Cardiac muscle cell (in vitro differentiated cells and primary cell): ENCODE measurements at regions not wholly inside any gene's neighbourhood (a gene's known extent, or its start where the extent isn't known, plus 50 kb on each side); places are given as distances from the start of the nearest gene placed in this dataset.

Experiments used
- DNase-seq, 2 donors: peaks; one replicate each; pipeline versions ENCODE4 v3.0.0 to v3.0.0-alpha.2; 2010 to 2017; ENCODE audit warnings: low read depth in 1 of 2, low spot score in 1 of 2
- H3K27ac ChIP-seq: fragments of 200-600 bp; sonication (generic); 2 replicates; pipeline ENCODE4 v1.5.1; 2016
- H3K27me3 ChIP-seq: fragments of 200-600 bp; sonication (generic); 2 replicates; pipeline ENCODE4 v1.6.0; 2016; ENCODE audit warnings: control low read depth
- H3K36me3 ChIP-seq: fragments of 200-600 bp; sonication (generic); 2 replicates; pipeline ENCODE4 v1.5.1; 2016; ENCODE audit warnings: control low read depth
- H3K4me1 ChIP-seq: fragments of 200-600 bp; sonication (generic); 2 replicates; pipeline ENCODE4 v1.8.1; 2017; ENCODE audit warnings: low read depth, mild to moderate bottlenecking, mixed run types
- H3K4me3 ChIP-seq: fragments of 200-600 bp; sonication (generic); 2 replicates; pipeline ENCODE4 v1.5.1; 2016; ENCODE audit warnings: mild to moderate bottlenecking
- H3K9me3 ChIP-seq: fragments of 200-600 bp; sonication (generic); 2 replicates; pipeline ENCODE4 v1.5.1; 2017; ENCODE audit warnings: low read depth, mild to moderate bottlenecking, control low read depth
- TF ChIP-seq, protein P1 (sequence below): IDR thresholded peaks from 2 replicates; pipeline ENCODE4 v1.5.1; 2012; ENCODE audit warnings: low read depth, mild to moderate bottlenecking, low read length

GRCh38 chr19:28305513-28305912 lies 907.4 kb downstream of the UQCRFS1 start:
- Histone ChIP-seq H3K9me3 (no peaks in the 10 kb centered on the region), H3K4me1 (peaks cover 12% of the 10 kb centered on the region), H3K27ac (no peak overlapping the region), H3K36me3 (no peaks in the 10 kb centered on the region), H3K4me3 (no peak overlapping the region), H3K27me3 (no peaks in the 10 kb centered on the region)
- TF ChIP-seq, protein P1, sequence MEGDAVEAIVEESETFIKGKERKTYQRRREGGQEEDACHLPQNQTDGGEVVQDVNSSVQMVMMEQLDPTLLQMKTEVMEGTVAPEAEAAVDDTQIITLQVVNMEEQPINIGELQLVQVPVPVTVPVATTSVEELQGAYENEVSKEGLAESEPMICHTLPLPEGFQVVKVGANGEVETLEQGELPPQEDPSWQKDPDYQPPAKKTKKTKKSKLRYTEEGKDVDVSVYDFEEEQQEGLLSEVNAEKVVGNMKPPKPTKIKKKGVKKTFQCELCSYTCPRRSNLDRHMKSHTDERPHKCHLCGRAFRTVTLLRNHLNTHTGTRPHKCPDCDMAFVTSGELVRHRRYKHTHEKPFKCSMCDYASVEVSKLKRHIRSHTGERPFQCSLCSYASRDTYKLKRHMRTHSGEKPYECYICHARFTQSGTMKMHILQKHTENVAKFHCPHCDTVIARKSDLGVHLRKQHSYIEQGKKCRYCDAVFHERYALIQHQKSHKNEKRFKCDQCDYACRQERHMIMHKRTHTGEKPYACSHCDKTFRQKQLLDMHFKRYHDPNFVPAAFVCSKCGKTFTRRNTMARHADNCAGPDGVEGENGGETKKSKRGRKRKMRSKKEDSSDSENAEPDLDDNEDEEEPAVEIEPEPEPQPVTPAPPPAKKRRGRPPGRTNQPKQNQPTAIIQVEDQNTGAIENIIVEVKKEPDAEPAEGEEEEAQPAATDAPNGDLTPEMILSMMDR: no peak
- DNase-seq: no peak

DNA sequence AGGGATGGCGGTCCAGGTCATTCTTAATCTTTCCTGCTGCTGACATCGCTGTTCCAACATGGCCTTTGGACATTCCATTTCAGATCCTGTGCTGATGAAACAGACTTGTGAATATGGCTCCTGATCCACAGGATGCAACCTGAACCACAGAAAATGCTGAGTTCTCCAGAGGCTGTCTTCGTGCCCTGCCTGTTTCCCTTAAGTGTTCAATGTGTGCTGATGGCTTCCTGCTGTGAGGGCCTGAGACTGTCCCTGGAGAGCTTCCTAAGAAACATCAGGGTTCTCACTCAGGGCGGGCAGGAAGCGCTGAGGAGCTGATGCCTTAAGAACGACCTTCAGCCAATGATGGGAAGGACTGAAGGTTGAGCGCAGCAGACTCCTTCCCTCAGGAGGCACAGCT lies 909.4 kb downstream of the UQCRFS1 start:
- TF ChIP-seq, protein P1: no peak
- H3K27me3 ChIP-seq: no peaks in the 10 kb centered on the region
- H3K27ac ChIP-seq: no peak overlapping the region
- peaks cover 12% of the 10 kb centered on the region for H3K4me1 ChIP-seq
- no peak for DNase-seq
- no peaks in the 10 kb centered on the region for H3K36me3 ChIP-seq
- no peak overlapping the region for H3K4me3 ChIP-seq
- H3K9me3 ChIP-seq: no peaks in the 10 kb centered on the region

GRCh38 chr19:28301961-28302360 lies 911.0 kb downstream of the UQCRFS1 start:
- H3K9me3 ChIP-seq: no peaks in the 10 kb centered on the region
- no peak for DNase-seq
- no peaks in the 10 kb centered on the region for H3K36me3 ChIP-seq
- H3K27me3 ChIP-seq: no peaks in the 10 kb centered on the region
- H3K4me3 ChIP-seq: no peak overlapping the region
- TF ChIP-seq, protein P1: no peak
- H3K27ac ChIP-seq: peak overlapping the region; percentile 5
- H3K4me1 ChIP-seq: peaks cover 12% of the 10 kb centered on the region

DNA sequence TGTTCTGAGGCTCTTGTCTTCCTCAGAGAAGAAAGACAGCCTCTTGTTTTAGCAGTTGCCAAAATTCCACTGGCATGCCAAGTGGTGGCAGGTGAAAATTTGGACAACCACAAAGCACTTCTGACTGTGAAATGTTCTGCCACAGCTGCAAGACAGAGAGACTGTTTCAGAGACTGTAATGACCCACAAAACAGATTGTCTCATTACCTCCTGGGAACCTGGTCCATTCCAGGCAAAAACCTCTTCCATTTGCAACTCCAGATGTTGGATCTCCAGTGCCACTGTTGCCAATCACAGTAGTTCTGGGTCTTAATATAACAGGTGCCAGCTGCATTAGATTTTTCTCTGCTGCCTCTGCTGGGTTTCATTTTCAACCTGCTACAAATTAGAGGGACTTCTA lies 911.5 kb downstream of the UQCRFS1 start:
- DNase-seq: no peak
- Histone ChIP-seq H3K27ac (peak overlapping the region; percentile 5), H3K9me3 (no peaks in the 10 kb centered on the region), H3K4me1 (peaks cover 12% of the 10 kb centered on the region), H3K36me3 (no peaks in the 10 kb centered on the region), H3K27me3 (no peaks in the 10 kb centered on the region), H3K4me3 (no peak overlapping the region)
- TF ChIP-seq, protein P1: no peak

DNA sequence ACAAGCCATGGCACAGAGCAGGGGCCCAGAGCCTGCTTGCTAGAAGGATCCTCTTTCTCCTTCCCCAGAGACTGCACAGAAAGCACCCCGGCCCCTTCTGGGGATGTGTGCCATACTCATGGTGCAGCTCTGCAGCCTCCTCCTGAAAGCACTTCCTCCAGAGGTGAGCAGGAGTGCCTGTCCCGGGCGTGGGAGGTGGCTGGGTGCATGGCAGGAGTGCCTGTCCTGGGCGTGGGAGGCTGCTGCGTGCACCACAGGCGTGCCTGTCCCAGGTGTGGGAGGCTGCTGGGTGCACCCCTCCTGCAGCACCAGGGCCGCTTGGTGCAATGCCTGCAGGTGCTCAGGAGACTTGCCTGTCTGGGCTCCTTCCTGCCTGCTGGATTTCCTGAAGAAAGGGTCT lies 913.3 kb downstream of the UQCRFS1 start:
- no peak for DNase-seq
- H3K9me3 ChIP-seq: no peaks in the 10 kb centered on the region
- TF ChIP-seq, protein P1: no peak

DNA sequence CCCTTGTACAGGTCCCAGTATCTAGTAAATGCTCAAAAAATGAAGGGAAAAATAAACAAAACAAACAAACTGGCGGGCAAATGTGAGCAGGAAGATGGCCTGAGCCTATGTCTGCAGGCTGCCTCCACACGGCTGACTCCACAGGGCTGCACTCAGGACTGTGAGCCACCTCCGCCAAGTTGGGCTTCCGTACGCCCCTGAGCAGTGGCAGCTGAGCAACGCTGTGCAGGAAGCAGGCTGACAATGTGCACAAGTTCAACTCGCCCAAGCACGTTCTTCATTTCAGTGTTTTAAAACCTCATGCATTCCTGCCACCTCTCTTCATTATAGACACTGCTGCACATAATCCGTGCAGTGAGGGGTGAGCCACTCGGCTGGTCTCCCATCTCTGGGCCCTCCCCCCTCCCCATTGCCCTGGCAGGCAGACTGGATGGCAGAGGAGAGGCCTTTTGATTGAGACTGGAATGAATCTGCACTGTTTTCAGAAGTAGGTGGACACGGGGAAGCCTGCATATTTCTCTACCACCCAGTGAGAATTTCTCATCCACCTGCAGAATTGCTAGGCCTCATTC lies 915.3 kb downstream of the UQCRFS1 start:
- Histone ChIP-seq H3K27ac (no peak overlapping the region), H3K9me3 (no peaks in the 10 kb centered on the region), H3K27me3 (no peaks in the 10 kb centered on the region), H3K4me3 (no peak overlapping the region), H3K36me3 (no peaks in the 10 kb centered on the region), H3K4me1 (peaks cover 19% of the 10 kb centered on the region)
- DNase-seq: no peak
- TF ChIP-seq, protein P1: no peak

More for the DNA sequence above, 913.3 kb downstream of the UQCRFS1 start:
- Histone ChIP-seq H3K27me3 (no peaks in the 10 kb centered on the region), H3K4me3 (no peak overlapping the region), H3K27ac (no peak overlapping the region), H3K4me1 (peaks cover 12% of the 10 kb centered on the region), H3K36me3 (no peaks in the 10 kb centered on the region)
